Activated T-cell treated with anti-CD3 and anti-CD28 coated beads for 1 hour (primary cell): ENCODE measurements at regions not wholly inside any gene's neighbourhood (a gene's known extent, or its start where the extent isn't known, plus 50 kb on each side); places are given as distances from the start of the nearest gene placed in this dataset.
"Not testable (repeated sequence)": the region's sequence is repeated elsewhere in the genome, so short reads cannot be mapped to it uniquely, and the experiment has no call there.

Experiments used
- DNase-seq: peaks from one replicate; pipeline ENCODE4 v3.0.0-alpha.2; 2020; ENCODE audit warnings: low read depth

GRCh38 chr1:14347776-14348175, 250.7 kb upstream of the KAZN start:
- DNase-seq, result no peak

GRCh38 chr1:14350197-14350596, 248.3 kb upstream of the KAZN start:
- no peak for DNase-seq

DNA sequence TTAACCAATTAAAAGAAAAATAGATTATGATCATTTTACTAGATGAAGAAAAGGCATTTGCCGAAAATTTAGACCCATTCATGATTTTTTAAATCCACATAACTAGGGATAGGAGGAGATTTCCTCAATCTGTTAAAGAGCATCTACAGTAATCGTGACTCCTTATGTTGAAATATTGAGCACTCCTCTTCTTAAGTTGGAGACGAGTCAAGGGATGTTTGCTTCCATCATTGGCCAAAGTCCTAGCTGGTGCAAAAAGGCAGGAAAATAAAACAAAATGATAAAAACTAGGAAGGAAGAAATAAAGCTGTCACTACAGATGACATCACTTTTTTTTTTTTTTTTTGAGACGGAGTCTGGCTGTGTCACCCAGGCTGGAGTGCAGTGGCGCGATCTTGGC, 245.6 kb upstream of the KAZN start:
- no peak for DNase-seq

DNA sequence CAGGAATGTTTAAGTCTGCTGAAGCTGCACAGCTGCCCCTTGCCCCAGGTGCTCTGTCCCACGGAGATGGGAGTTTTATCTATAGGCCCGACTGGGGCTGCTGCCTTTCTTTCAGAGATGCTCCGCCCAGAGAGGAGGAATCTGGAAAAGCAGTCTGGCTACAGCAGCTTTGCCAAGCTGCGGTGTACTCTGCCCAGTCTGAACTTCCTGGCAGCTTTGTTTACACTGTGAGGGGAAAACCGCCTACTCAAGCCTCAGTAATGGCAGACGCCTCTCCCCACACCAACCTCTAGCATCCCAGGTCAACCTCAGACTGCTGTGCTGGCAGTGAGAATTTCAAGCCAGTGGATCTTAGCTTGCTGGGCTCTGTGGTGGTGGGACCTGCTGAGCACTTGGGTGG, 237.5 kb upstream of the KAZN start:
- DNase-seq, result not testable (repeated sequence)

DNA sequence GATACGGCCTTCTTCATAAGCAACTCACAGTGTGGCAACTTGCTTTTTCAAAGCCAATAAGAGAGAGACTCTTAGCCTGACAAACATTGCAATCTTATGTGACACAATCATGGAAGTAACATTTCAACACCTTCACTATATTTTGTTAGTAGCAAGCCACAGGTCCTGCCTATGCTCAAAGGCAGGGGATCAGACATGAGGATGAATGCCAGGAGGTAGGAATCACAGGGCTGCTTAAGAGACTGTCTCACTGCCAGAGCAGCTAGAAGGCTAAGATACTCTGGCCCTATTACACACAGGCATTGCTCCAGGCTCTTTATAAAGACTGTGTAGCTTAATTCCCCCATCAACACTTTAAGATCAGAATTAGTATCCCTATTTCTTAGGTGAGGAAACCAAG, 236.2 kb upstream of the KAZN start:
- no peak for DNase-seq

GRCh38 chr1:14363036-14363590, 235.4 kb upstream of the KAZN start:
- DNase-seq, result no peak

DNA sequence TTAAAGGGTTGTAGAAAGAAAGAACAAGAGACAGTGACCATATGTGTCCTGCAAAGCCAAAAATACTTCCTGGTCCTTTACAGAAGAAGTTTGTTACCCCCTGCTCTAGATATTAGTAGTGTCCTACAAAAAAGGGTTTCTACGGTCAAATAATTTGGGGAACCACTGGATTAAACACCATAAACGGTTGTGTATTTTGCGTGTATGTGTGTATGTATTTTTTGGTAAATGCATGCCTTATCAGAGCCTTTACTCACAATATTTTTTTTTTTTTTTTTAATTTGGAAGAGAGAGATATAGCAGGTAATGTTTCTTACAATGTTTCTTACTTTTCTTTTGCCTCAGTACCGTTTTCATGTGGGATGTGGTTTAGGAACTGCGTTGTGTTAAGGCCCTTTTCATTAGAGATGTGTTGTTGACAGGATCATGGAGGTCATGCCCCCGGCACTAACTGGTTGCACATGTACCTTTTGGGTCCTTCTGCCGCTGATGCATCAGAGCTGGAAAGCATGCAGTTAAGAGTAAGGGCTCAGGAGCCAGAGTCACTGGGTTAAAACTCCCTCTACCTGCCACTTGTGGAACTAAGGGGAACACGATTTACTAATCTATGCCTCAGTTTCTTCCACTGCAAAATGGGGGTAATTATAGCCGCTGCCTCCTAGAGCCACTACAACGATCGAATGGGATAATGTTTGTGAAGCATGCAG, 234.6 kb upstream of the KAZN start:
- DNase-seq, result no peak

GRCh38 chr1:14365301-14365988, 233.0 kb upstream of the KAZN start:
- DNase-seq, result no peak

GRCh38 chr1:14366091-14367018, 232.1 kb upstream of the KAZN start:
- DNase-seq, result no peak

GRCh38 chr1:14367451-14367850, 231.0 kb upstream of the KAZN start:
- DNase-seq, result no peak

- DNase-seq, result no peak
These were observed 228.8 kb upstream of the KAZN start for GRCh38 chr1:14369526-14370213.

DNA sequence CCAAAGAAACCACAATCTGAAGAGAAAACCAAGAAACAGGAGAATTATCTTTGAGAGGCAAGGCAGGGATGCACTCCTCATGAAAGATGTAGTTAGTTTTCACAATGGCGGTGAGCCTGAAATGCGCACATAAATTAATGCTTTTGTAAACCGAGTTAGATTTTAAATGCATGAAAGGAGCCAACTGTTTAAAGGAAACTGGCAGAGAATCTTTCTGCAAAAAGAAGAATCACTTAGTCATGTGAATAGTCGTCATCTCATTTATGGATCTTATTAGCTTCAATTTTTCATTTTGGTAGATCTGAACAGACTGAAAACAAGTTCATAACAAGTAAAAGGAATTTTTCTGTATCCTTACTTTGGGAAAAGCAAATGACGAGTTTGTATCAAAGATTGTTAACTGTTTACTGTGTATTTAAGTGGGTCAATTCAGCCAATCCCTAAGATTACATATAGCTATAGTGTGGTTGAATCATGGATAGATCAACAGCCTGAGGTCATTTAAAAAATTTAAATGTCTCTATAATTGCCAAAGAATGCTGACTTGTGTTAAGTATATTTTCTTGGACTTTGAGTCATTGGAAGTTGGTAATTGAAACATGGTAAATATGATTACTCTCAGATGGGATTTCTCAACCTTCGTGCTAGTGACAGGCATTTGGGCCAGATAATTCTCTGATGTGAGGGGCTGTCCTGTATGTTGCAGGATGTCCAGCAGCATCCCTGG, 226.6 kb upstream of the KAZN start:
- no peak for DNase-seq

GRCh38 chr1:14372526-14372925, 226.0 kb upstream of the KAZN start:
- DNase-seq, result no peak

GRCh38 chr1:14373081-14373758, 225.3 kb upstream of the KAZN start:
- no peak for DNase-seq

DNA sequence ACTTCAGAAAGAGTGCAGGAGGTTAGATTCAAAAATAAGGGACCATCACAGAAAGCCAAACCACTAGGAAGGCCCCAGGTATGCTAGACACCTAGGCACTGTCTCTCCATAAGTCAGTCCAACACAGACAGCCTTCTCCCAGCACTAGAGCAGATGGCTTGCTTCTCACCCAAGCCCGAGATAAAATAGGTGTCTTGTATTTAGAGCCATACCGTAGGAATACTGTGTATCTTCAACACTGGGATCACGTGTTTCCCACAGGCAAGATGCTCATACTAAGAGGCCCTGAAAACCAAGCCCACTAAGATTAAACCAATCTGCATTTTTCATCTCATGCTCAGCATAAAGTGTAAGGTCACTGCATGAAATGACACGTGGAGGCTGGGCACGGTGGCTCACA, 223.3 kb upstream of the KAZN start:
- no peak for DNase-seq

DNA sequence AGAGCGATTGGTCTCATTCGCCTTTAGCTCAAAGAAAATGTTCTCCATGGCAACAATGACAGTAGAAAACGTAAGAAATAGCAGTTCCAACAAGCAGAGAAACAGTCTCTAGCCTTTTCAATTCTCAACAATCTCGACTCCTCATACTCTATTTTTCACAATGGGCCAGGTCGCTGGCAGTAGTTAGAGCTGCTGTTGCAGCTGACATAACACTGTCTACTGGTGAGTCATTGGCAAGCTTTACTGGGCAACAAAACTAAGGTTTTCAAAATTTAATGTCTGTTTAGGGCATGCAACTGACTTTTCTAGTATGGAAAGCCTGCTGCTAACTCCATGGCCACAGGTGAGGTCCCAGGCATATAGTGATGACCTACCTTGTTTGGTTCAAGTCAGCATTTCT, 221.1 kb upstream of the KAZN start:
- no peak for DNase-seq

DNA sequence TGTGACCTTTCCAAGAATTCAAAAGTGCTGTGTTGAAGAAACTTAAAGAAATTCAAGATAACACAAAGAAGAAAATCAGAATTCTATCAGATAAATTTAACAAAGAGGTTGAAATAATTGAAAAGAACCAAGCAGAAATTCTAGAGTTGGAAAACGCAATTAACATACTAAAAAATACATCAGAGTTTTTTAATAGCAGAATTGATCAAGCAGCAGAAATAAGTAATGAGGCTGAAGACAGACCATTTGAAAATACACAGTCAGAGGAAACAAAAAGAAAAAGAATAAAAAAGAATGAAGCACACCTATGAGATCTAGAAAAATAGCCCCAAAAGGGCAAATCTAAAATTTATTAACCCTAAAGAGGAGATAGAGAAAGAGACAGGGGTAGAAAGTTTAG, 218.1 kb upstream of the KAZN start:
- DNase-seq, result no peak

DNA sequence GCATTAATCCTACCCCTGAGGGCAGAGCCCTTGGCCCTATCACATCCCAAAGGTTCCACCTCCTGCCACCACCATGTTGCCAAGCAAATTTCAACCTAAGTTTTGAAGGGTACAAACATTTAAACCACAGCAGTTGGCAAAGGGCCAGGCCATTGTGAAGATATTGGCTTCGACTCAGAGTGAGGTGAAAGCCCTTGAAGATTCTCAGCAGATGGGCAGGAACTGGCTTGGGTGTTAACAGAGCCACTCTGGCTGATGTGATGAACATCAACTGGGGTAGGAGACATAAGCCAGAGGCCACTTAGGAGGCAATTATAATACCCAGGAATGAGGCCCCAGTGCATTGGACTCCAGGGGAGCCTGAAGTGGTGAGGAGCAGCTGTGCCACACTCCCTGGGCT, 207.7 kb upstream of the KAZN start:
- no peak for DNase-seq

GRCh38 chr1:14392161-14392858, 206.2 kb upstream of the KAZN start:
- no peak for DNase-seq

DNA sequence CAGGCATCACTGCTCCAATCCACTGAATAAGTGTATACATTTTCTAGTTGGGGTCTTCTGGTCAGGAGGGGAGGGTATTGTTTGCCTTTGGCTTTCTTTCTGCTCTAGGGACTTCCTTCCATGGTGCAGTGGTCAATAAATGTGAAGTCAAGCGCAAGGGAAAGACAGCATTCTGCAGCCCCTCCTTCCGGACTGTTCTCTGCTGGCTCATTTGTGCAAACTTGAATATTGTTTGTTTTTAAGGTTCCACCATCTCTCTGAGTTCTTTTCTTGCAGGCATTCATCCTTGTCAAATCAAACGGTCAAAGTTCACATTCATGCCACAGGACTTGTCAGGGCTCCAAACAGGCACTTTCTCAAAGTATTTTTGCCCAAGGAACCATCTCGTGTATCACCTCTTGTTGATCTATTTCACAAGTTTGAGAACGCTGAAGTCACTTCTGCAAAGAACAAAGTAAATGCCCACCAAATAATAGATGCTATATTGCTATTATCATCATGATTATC, 205.6 kb upstream of the KAZN start:
- no peak for DNase-seq
